ENCODE measurements at regions not wholly inside any gene's neighbourhood (a gene's known extent, or its start where the extent isn't known, plus 50 kb on each side); places are given as distances from the start of the nearest gene placed in this dataset.

DNA sequence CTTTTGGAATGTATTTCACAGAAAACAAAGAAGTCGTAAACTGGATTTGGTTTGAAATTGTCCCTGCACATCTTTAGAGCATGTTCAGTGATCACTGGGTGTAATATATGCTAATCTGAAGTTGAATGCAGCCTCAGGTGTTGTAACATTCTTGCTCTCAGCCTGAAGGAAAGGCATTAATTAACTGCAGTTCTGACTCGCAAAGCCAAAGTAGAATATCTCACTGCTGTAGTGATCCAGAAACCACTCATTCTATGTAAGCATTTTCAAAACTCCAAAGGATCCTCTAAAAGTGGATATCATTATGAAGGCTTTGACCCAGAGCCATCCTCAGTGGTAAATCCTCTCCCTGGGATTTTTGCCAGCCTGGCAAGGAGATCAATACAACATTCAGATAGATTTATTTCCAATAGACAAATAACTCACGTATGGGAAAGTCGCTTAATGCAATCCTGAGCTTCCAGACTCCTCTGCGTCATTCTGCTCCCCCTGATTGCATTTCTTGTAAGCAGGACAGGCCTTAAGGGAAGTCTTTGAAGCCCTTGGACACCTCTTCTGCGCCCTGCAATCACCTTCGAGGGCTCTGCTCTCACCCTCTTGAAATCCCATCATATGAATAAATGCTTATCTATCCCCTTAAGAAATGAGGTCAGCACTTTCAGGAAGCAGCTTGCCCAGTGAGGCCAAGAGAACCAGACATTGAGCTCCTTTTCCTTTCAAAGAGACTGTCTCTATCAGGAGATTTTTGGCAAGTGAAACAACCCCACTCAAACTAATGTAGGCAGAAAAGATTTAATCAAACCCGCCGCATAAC, 301.7 kb upstream of the NBEA start:
- TF ChIP-seq ZNF266 (tag by site-specific recombination; IDR thresholded peaks at IDR 0.05; ENCODE audit: low read depth) (no peak), SALL2 (tag by site-specific recombination; IDR thresholded peaks at IDR 0.05; ENCODE audit: borderline replicate concordance) (no peak)
